Keratinocyte (primary cell): ENCODE measurements at regions not wholly inside any gene's neighbourhood (a gene's known extent, or its start where the extent isn't known, plus 50 kb on each side); places are given as distances from the start of the nearest gene placed in this dataset.

Source experiments
- EZH2 ChIP-seq: IDR thresholded peaks from one replicate; pipeline ENCODE4 v1.6.1; 2012; ENCODE audit warnings: inconsistent platforms, mild to moderate bottlenecking, low read length, moderate library complexity
- TF ChIP-seq, protein P1 (sequence below), 3 experiments: IDR thresholded peaks in 1 of 3; conservative IDR thresholded peaks in 1 of 3; optimal IDR thresholded peaks in 1 of 3; 2 replicates in 2 of 3; 3 replicates in 1 of 3; pipeline versions ENCODE3 to v1.5.1; 2011; ENCODE audit warnings: low read length in 3 of 3, mild to moderate bottlenecking in 3 of 3, moderate library complexity in 2 of 3, control low read depth in 1 of 3, inconsistent platforms in 1 of 3; ENCODE audit not compliant: insufficient read depth in 2 of 3; ENCODE audit errors: extremely low read depth in 1 of 3

DNA sequence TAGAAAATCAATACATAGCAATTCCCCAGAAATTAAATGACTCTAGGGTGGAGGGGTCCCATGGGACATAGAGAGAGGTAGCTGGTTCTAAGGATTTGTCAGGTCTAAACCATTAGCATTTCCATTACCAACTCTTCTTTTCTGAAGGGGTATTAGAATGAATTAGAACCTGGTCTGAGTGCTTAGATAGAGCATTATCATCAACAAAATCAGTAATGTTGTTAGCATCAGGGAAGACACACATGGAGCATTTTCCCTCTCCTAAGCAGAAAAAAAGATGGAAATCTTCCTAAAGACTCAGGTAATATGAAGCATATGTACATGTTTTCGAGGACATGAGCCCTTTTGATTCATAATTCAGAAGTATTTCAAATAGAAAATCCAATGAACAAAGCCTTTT lies 984.4 kb upstream of the NCAM2 start:
- no peak for TF ChIP-seq EZH2
- TF ChIP-seq, protein P1, sequence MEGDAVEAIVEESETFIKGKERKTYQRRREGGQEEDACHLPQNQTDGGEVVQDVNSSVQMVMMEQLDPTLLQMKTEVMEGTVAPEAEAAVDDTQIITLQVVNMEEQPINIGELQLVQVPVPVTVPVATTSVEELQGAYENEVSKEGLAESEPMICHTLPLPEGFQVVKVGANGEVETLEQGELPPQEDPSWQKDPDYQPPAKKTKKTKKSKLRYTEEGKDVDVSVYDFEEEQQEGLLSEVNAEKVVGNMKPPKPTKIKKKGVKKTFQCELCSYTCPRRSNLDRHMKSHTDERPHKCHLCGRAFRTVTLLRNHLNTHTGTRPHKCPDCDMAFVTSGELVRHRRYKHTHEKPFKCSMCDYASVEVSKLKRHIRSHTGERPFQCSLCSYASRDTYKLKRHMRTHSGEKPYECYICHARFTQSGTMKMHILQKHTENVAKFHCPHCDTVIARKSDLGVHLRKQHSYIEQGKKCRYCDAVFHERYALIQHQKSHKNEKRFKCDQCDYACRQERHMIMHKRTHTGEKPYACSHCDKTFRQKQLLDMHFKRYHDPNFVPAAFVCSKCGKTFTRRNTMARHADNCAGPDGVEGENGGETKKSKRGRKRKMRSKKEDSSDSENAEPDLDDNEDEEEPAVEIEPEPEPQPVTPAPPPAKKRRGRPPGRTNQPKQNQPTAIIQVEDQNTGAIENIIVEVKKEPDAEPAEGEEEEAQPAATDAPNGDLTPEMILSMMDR (optimal IDR thresholded peaks at IDR 0.05 in 1 of 3, IDR thresholded peaks at IDR 0.05 in 1 of 3, conservative IDR thresholded peaks at IDR 0.05 in 1 of 3; ENCODE audit: extremely low read depth in 1 of 3, insufficient read depth in 2 of 3, low read length in 3 of 3): no peak
